GM12873 (cell line): ENCODE measurements at regions not wholly inside any gene's neighbourhood (a gene's known extent, or its start where the extent isn't known, plus 50 kb on each side); places are given as distances from the start of the nearest gene placed in this dataset.

ENCODE experiments used
- TF ChIP-seq, protein P1 (sequence below): IDR thresholded peaks from 2 replicates; pipeline ENCODE4 v1.5.1; 2012; ENCODE audit warnings: low read depth, mild to moderate bottlenecking, moderate library complexity, low read length, control low read depth; ENCODE audit not compliant: insufficient read depth; ENCODE audit errors: missing control alignments

DNA sequence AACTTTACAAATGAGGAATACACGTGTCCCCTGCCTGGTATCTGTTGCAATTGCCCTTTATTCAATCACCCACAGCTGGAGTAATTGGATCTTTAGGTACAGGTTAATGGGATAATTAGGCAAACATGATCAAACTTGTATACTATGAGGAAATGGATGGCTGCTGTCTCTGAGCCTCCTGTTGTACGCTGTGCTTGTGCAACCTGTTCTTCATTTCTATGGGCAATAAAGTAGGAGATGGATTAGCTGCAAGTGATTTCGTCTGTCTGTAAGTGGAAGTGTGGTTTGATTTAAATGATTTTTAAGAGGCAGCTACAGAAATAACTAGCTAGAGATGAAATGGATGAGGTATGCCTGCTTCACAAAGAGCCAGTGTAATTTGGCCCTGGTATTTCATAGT is 474.1 kb downstream of the RNF144B start:
- TF ChIP-seq, protein P1, sequence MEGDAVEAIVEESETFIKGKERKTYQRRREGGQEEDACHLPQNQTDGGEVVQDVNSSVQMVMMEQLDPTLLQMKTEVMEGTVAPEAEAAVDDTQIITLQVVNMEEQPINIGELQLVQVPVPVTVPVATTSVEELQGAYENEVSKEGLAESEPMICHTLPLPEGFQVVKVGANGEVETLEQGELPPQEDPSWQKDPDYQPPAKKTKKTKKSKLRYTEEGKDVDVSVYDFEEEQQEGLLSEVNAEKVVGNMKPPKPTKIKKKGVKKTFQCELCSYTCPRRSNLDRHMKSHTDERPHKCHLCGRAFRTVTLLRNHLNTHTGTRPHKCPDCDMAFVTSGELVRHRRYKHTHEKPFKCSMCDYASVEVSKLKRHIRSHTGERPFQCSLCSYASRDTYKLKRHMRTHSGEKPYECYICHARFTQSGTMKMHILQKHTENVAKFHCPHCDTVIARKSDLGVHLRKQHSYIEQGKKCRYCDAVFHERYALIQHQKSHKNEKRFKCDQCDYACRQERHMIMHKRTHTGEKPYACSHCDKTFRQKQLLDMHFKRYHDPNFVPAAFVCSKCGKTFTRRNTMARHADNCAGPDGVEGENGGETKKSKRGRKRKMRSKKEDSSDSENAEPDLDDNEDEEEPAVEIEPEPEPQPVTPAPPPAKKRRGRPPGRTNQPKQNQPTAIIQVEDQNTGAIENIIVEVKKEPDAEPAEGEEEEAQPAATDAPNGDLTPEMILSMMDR: no peak

DNA sequence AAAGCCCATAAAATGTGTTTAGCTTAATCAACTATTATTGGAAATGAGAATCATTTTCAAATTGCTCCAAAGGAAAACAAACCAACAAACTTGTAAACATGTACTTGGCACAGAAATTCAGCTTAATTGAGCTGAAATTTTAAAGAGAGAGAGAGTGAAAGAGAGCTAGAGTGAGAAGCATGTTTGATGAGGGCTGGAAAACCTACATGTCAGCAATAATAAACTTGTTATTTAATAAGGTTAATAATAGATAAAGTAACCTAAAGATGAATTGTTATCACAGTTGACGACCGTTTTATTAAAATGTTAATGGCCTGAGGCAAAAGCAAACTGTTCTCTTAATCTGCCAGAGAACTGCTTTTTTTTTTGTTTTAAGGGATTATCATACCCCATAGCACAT is 496.1 kb downstream of the RNF144B start:
- TF ChIP-seq, protein P1: no peak

DNA sequence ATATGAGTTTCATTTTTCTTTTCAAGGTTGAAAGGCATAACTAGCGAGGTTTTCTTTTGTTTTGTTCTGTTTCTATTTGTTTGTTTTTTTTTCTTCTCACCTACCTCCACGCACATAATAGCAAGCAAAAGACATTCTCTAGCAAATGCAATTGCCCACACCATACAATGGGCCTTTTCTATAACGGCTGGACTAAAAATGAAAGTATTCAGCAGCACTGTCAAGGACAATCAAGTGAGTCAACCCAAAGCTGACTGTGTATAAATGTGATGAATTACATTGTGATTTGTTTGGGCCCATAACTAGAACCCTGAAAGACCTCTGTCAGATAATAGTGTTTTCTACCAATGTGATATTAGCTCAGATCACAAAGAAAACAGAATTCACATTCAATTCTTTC is 496.7 kb downstream of the RNF144B start:
- TF ChIP-seq, protein P1: no peak

DNA sequence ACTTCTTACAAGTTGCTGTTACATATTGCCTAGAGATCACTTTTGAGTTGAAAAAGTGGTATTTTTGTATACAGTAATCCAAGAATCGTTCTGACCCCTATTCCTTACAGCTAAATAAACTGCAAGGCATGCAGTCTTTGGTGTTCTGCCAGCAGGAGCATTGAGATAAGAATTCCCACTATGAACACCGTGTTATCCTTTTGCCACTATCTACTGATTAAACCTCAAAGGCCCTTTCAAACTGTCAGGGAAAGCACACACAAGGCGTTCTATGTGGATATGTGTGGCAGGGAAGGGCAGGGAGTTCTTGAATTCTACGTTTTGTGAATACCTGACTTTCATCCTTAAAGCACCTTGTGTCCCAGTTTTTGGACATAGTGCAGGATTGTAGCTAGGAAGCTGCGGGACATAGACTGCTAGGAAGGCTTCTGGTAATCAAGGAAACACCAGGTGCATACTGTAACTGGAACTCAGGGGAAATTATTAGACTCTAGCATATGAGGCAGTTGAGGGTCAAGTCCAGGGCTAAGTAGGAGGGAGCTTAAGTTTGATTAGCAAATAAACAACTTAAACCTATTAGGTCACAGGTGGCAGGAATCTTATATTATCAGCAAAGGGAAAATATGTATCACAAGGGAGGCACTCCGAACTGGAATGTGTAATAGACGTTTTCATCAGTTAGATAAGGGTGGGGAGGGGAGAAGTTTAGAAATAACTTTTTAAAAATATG is 506.6 kb downstream of the RNF144B start:
- TF ChIP-seq, protein P1: no peak

DNA sequence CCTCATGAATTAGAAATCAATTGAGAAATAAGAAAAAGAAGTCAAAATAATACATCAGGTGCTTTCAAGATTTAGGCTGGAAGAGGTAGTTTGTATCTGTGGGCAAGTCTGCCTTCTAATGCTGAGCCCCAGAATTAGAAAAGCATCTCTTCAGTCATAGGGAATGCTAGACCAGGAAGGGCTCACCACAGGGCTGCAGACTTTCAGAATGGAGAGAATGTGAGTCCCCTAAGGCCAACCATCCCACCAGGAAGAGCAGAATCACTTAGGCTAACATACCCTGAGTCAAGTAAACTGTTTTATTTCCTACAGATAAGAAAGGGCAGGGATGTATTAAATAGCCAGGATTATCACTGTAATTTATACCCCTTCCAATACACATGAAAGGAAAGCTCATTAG is 510.2 kb downstream of the RNF144B start:
- TF ChIP-seq, protein P1: no peak

DNA sequence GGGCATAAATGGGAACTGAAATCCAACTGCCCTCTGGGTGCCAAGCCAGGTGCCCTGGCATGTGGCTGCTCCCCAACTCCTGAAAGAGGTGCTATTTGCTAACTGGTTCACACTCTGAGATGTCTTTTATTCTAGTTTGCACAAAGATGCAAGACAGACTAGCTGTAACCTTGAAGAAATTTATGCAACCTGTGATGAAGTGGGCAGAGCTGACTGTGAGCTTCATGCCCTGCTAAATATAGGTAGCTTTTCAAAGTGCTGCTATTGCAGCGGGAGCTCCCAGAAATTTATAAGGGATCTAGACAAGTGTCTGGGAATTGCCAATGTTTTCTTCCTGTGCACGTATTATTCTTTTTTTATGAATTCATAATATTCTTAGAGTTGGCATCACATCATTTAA is 517.5 kb downstream of the RNF144B start:
- TF ChIP-seq, protein P1: no peak

DNA sequence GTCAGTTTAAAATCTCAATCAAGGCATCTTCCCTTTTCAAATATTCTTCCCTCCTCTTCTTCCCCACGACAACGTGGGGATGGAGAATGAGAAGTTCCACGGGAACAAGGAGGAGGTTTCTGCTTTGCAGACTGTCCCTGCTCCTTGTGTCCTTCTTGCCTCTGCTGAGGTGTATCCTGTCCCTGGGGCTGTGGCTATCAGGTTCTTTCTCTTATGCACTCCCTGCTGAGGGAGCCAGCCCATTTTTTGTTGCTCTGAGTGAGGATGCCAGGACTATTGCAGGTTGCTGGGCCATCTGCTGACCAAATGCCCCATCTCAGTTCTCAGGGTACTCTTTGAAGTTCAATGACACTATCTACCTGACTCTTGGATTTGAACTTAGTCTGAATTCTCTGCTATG is 533.6 kb downstream of the RNF144B start:
- TF ChIP-seq, protein P1: no peak
